ENCODE measurements at regions not wholly inside any gene's neighbourhood (a gene's known extent, or its start where the extent isn't known, plus 50 kb on each side); places are given as distances from the start of the nearest gene placed in this dataset.

GRCh38 chr13:111656439-111656838 is 336.0 kb downstream of the TEX29 start:
- Mint-ChIP-seq H3K9me3 (no peaks in the 10 kb centered on the region), H3K4me3 (no peak overlapping the region), H3K36me3 (ENCODE audit: low read depth) (no peaks in the 10 kb centered on the region), H3K4me1 (no peaks in the 10 kb centered on the region), H3K27me3 (peaks cover 8% of the 10 kb centered on the region), H3K27ac (no peak overlapping the region)
- ATAC-seq (ENCODE audit: low read depth), result no peak
- CTCF ChIA-PET, result no interaction called here
- intact Hi-C loops (cut with micrococcal nuclease), result no loop called here
- POLR2A ChIA-PET, result no interaction called here
- TF ChIP-seq CTCF (IDR thresholded peaks at IDR 0.05), result no peak
- no peak for DNase-seq

- Mint-ChIP-seq H3K4me1 (no peaks in the 10 kb centered on the region), H3K36me3 (ENCODE audit: low read depth) (no peaks in the 10 kb centered on the region), H3K4me3 (no peak overlapping the region), H3K27ac (no peak overlapping the region), H3K9me3 (no peaks in the 10 kb centered on the region), H3K27me3 (peaks cover 8% of the 10 kb centered on the region)
- POLR2A ChIA-PET, result no interaction called here
- intact Hi-C loops (cut with micrococcal nuclease), result no loop called here
- no peak for TF ChIP-seq CTCF (IDR thresholded peaks at IDR 0.05)
- ATAC-seq (ENCODE audit: low read depth), result no peak
- DNase-seq, result no peak
- CTCF ChIA-PET, result no interaction called here
Measured at GRCh38 chr13:111657013-111657412, 336.6 kb downstream of the TEX29 start.

GRCh38 chr13:111658145-111659100 is 338.0 kb downstream of the TEX29 start:
- H3K27ac Mint-ChIP-seq, result no peak overlapping the region
- H3K4me1 Mint-ChIP-seq, result no peaks in the 10 kb centered on the region
- intact Hi-C loops (cut with micrococcal nuclease), result no loop called here
- H3K27me3 Mint-ChIP-seq, result no peaks in the 10 kb centered on the region
- no peak for ATAC-seq (ENCODE audit: low read depth)
- no peaks in the 10 kb centered on the region for H3K36me3 Mint-ChIP-seq (ENCODE audit: low read depth)
- H3K9me3 Mint-ChIP-seq, result no peaks in the 10 kb centered on the region
- no peak for DNase-seq
- CTCF ChIA-PET, result no interaction called here
- POLR2A ChIA-PET, result no interaction called here
- no peak overlapping the region for H3K4me3 Mint-ChIP-seq
- no peak for TF ChIP-seq CTCF (IDR thresholded peaks at IDR 0.05)

GRCh38 chr13:111659219-111659775 is 338.9 kb downstream of the TEX29 start:
- Mint-ChIP-seq H3K27ac (no peak overlapping the region), H3K4me1 (no peaks in the 10 kb centered on the region), H3K36me3 (ENCODE audit: low read depth) (no peaks in the 10 kb centered on the region), H3K27me3 (no peaks in the 10 kb centered on the region), H3K4me3 (no peak overlapping the region), H3K9me3 (no peaks in the 10 kb centered on the region)
- ChIA-PET POLR2A (no interaction called here), CTCF (no interaction called here)
- no peak for DNase-seq
- ATAC-seq (ENCODE audit: low read depth), result no peak
- intact Hi-C loops (cut with micrococcal nuclease), result no loop called here
- no peak for TF ChIP-seq CTCF (IDR thresholded peaks at IDR 0.05)

- Mint-ChIP-seq H3K27ac (no peak overlapping the region), H3K4me1 (no peaks in the 10 kb centered on the region)
- ATAC-seq (ENCODE audit: low read depth), result no peak
Measured at GRCh38 chr13:111659842-111660241, 339.4 kb downstream of the TEX29 start.

More at GRCh38 chr13:111659842-111660241, 339.4 kb downstream of the TEX29 start:
- no peak for TF ChIP-seq CTCF (IDR thresholded peaks at IDR 0.05)
- Mint-ChIP-seq H3K36me3 (ENCODE audit: low read depth) (no peaks in the 10 kb centered on the region), H3K27me3 (no peaks in the 10 kb centered on the region), H3K4me3 (no peak overlapping the region), H3K9me3 (no peaks in the 10 kb centered on the region)
- intact Hi-C loops (cut with micrococcal nuclease), result no loop called here
- CTCF ChIA-PET, result no interaction called here
- POLR2A ChIA-PET, result no interaction called here
- no peak for DNase-seq
